ENCODE measurements at regions not wholly inside any gene's neighbourhood (a gene's known extent, or its start where the extent isn't known, plus 50 kb on each side); places are given as distances from the start of the nearest gene placed in this dataset.
A peak's percentile ranks its signal among the peaks of the same experiment; 100 is the strongest.

GRCh38 chr5:68457285-68457684 is 241.7 kb downstream of the PIK3R1 start:
- DNase-seq, result no peak

GRCh38 chr5:68458416-68459021 is 243.0 kb downstream of the PIK3R1 start:
- no peak for DNase-seq

- DNase-seq, result no peak
Observed at GRCh38 chr5:68459093-68459809, 243.7 kb downstream of the PIK3R1 start.

- no peak for DNase-seq
Observed at GRCh38 chr5:68459810-68460139, 244.2 kb downstream of the PIK3R1 start.

- DNase-seq, result peak; percentile 28 to 31
Observed at GRCh38 chr5:68460147-68460798, 244.7 kb downstream of the PIK3R1 start.

- DNase-seq, result no peak
Observed at GRCh38 chr5:68463606-68464005, 248.1 kb downstream of the PIK3R1 start.

- DNase-seq, result peak; percentile 24 to 35
Observed at GRCh38 chr5:68464424-68464823, 248.9 kb downstream of the PIK3R1 start.

GRCh38 chr5:68465133-68465532 is 249.6 kb downstream of the PIK3R1 start:
- DNase-seq, result peak; percentile 7 to 17

- DNase-seq, result no peak
Observed at GRCh38 chr5:68465934-68466551, 250.5 kb downstream of the PIK3R1 start.

GRCh38 chr5:68467208-68467607 is 251.7 kb downstream of the PIK3R1 start:
- no peak for DNase-seq

- DNase-seq, result no peak
Observed at GRCh38 chr5:68467794-68468193, 252.2 kb downstream of the PIK3R1 start.

GRCh38 chr5:68468322-68468721 is 252.8 kb downstream of the PIK3R1 start:
- DNase-seq, result no peak

GRCh38 chr5:68475476-68475983 is 260.0 kb downstream of the PIK3R1 start:
- DNase-seq, result no peak

- DNase-seq, result no peak
Observed at GRCh38 chr5:68476854-68477253, 261.3 kb downstream of the PIK3R1 start.

GRCh38 chr5:68478301-68479095 is 262.9 kb downstream of the PIK3R1 start:
- no peak for DNase-seq

GRCh38 chr5:68479524-68479923 is 264.0 kb downstream of the PIK3R1 start:
- no peak for DNase-seq

GRCh38 chr5:68480335-68480940 is 264.9 kb downstream of the PIK3R1 start:
- no peak for DNase-seq

GRCh38 chr5:68482199-68482598 is 266.6 kb downstream of the PIK3R1 start:
- no peak for DNase-seq

- DNase-seq, result no peak
Observed at GRCh38 chr5:68484307-68485068, 268.9 kb downstream of the PIK3R1 start.

GRCh38 chr5:68489556-68489955 is 274.0 kb downstream of the PIK3R1 start:
- no peak for DNase-seq

GRCh38 chr5:68490406-68490805 is 274.9 kb downstream of the PIK3R1 start:
- no peak for DNase-seq

- DNase-seq, result no peak
Observed at GRCh38 chr5:68494771-68495170, 279.2 kb downstream of the PIK3R1 start.

All from activated CD4-positive, alpha-beta T cell treated with anti-CD3 and anti-CD28 coated beads, Interleukin-2, amount 50 U/mL, for 4 hours (primary cell).